NT2/D1 (cell line): ENCODE measurements at regions not wholly inside any gene's neighbourhood (a gene's known extent, or its start where the extent isn't known, plus 50 kb on each side); places are given as distances from the start of the nearest gene placed in this dataset.

ENCODE experiments used
- SUZ12 ChIP-seq: IDR thresholded peaks from 2 replicates; pipeline ENCODE4 v1.6.1; 2011; ENCODE audit not compliant: insufficient read length, insufficient read depth; ENCODE audit errors: extremely low read depth
- ZNF274 ChIP-seq: IDR thresholded peaks from 2 replicates; pipeline ENCODE4 v1.6.1; 2011; ENCODE audit warnings: mild to moderate bottlenecking, low read depth, low read length

- TF ChIP-seq ZNF274, result no peak
- TF ChIP-seq SUZ12, result no peak
These were observed 56.6 kb upstream of the STEAP4 start for GRCh38 chr7:88363249-88363648.
